ENCODE measurements at regions not wholly inside any gene's neighbourhood (a gene's known extent, or its start where the extent isn't known, plus 50 kb on each side); places are given as distances from the start of the nearest gene placed in this dataset.

GRCh38 chr7:24192691-24193090, 91.3 kb upstream of the NPY start:
- no peak overlapping the region for H3K27ac ChIP-seq
- no peak for TF ChIP-seq CTCF (conservative IDR thresholded peaks at IDR 0.05)

- H3K27ac ChIP-seq = no peak overlapping the region
- no peak for TF ChIP-seq CTCF (conservative IDR thresholded peaks at IDR 0.05)
Measured at GRCh38 chr7:24197852-24198251, 86.1 kb upstream of the NPY start.

- H3K27ac ChIP-seq = no peak overlapping the region
- TF ChIP-seq CTCF (conservative IDR thresholded peaks at IDR 0.05) = no peak
Measured at GRCh38 chr7:24199978-24200377, 84.0 kb upstream of the NPY start.

GRCh38 chr7:24200407-24200966, 83.5 kb upstream of the NPY start:
- no peak for TF ChIP-seq CTCF (conservative IDR thresholded peaks at IDR 0.05)
- H3K27ac ChIP-seq = no peak overlapping the region

- H3K27ac ChIP-seq = no peak overlapping the region
- TF ChIP-seq CTCF (conservative IDR thresholded peaks at IDR 0.05) = no peak
Measured at GRCh38 chr7:24201226-24201625, 82.8 kb upstream of the NPY start.

- no peak overlapping the region for H3K27ac ChIP-seq
- TF ChIP-seq CTCF (conservative IDR thresholded peaks at IDR 0.05) = no peak
Measured at GRCh38 chr7:24212073-24212472, 71.9 kb upstream of the NPY start.

- H3K27ac ChIP-seq = no peak overlapping the region
- no peak for TF ChIP-seq CTCF (conservative IDR thresholded peaks at IDR 0.05)
Measured at GRCh38 chr7:24213311-24213710, 70.7 kb upstream of the NPY start.
